GM23338 (cell line): ENCODE measurements at regions not wholly inside any gene's neighbourhood (a gene's known extent, or its start where the extent isn't known, plus 50 kb on each side); places are given as distances from the start of the nearest gene placed in this dataset.

Experiments
- CREB1 ChIP-seq: fragments of 250-450 bp; sonication (Bioruptor Pico); IDR thresholded peaks from 2 replicates; pipeline ENCODE4 v1.5.0; 2020; ENCODE audit warnings: low read depth, mild to moderate bottlenecking, moderate library complexity
- EZH2 ChIP-seq: fragments of 200-600 bp; sonication (generic); IDR thresholded peaks from one replicate; pipeline ENCODE4 v1.8.0; 2017; ENCODE audit warnings: antibody characterized with exemption, mild to moderate bottlenecking, low read depth; ENCODE audit not compliant: unreplicated experiment
- EZH2phosphoT487 ChIP-seq: fragments of 200-600 bp; sonication (generic); IDR thresholded peaks from one replicate; pipeline ENCODE4 v1.8.1; 2018; ENCODE audit warnings: antibody characterized with exemption; ENCODE audit not compliant: unreplicated experiment
- POLR2AphosphoS5 ChIP-seq: IDR thresholded peaks from 2 replicates; pipeline ENCODE4 v1.6.1; 2016; ENCODE audit warnings: antibody characterized with exemption, low read depth
- REST ChIP-seq: IDR thresholded peaks from one replicate; pipeline ENCODE4 v1.6.1; 2018; ENCODE audit warnings: antibody characterized with exemption; ENCODE audit not compliant: unreplicated experiment
- STAT1 ChIP-seq: IDR thresholded peaks from one replicate; pipeline ENCODE4 v1.6.1; 2016; ENCODE audit warnings: antibody characterized with exemption; ENCODE audit not compliant: unreplicated experiment
- ZNF331 ChIP-seq: fragments of 250-450 bp; sonication (Bioruptor Pico); IDR thresholded peaks from 2 replicates; pipeline ENCODE4 v1.5.0; 2020; ENCODE audit warnings: low read depth, mild to moderate bottlenecking, moderate library complexity
- TF ChIP-seq, protein P1 (sequence below), 2 experiments: fragments of 200-600 bp in 1 of 2; sonication (generic) in 1 of 2; conservative IDR thresholded peaks; 2 replicates each; pipeline versions ENCODE4 v1.5.1 to v1.6.1; 2016 to 2017; ENCODE audit warnings: antibody characterized with exemption in 2 of 2, low read depth in 2 of 2, mild to moderate bottlenecking in 2 of 2, moderate library complexity in 1 of 2
- TF ChIP-seq, protein P2 (sequence below): IDR thresholded peaks from 2 replicates; pipeline ENCODE4 v1.6.1; 2016; ENCODE audit warnings: antibody characterized with exemption

- no peak for TF ChIP-seq REST
- TF ChIP-seq, protein P1, sequence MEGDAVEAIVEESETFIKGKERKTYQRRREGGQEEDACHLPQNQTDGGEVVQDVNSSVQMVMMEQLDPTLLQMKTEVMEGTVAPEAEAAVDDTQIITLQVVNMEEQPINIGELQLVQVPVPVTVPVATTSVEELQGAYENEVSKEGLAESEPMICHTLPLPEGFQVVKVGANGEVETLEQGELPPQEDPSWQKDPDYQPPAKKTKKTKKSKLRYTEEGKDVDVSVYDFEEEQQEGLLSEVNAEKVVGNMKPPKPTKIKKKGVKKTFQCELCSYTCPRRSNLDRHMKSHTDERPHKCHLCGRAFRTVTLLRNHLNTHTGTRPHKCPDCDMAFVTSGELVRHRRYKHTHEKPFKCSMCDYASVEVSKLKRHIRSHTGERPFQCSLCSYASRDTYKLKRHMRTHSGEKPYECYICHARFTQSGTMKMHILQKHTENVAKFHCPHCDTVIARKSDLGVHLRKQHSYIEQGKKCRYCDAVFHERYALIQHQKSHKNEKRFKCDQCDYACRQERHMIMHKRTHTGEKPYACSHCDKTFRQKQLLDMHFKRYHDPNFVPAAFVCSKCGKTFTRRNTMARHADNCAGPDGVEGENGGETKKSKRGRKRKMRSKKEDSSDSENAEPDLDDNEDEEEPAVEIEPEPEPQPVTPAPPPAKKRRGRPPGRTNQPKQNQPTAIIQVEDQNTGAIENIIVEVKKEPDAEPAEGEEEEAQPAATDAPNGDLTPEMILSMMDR (conservative IDR thresholded peaks at IDR 0.05; ENCODE audit: low read depth in 2 of 2) = no peak
- TF ChIP-seq EZH2 = no peak
- no peak for TF ChIP-seq POLR2AphosphoS5
- TF ChIP-seq EZH2phosphoT487 = no peak
- TF ChIP-seq CREB1 (CRISPR knock-in tag) = no peak
- TF ChIP-seq, protein P2, sequence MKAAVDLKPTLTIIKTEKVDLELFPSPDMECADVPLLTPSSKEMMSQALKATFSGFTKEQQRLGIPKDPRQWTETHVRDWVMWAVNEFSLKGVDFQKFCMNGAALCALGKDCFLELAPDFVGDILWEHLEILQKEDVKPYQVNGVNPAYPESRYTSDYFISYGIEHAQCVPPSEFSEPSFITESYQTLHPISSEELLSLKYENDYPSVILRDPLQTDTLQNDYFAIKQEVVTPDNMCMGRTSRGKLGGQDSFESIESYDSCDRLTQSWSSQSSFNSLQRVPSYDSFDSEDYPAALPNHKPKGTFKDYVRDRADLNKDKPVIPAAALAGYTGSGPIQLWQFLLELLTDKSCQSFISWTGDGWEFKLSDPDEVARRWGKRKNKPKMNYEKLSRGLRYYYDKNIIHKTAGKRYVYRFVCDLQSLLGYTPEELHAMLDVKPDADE = no peak
- TF ChIP-seq STAT1 = no peak
- no peak for TF ChIP-seq ZNF331 (CRISPR knock-in tag)
Measured at GRCh38 chr4:147123146-147123545, 177.5 kb upstream of the TTC29 start.
